Body of pancreas (tissue), 4 donors: ENCODE measurements at regions not wholly inside any gene's neighbourhood (a gene's known extent, or its start where the extent isn't known, plus 50 kb on each side); places are given as distances from the start of the nearest gene placed in this dataset.

Experiments
- POLR2A ChIP-seq, 3 donors: fragments of 450-650 bp; IDR thresholded peaks; one replicate each; pipeline ENCODE4 v1.6.1; 2016; ENCODE audit warnings: antibody characterized with exemption in 3 of 3, mild to moderate bottlenecking in 2 of 3
- TF ChIP-seq, protein P1 (sequence below), 7 experiments: fragments of 450-650 bp in 4 of 7; fragments of 200-600 bp in 3 of 7; sonication (generic) in 3 of 7; IDR thresholded peaks; one replicate each; pipeline ENCODE4 v1.5.1; 2016 to 2019; ENCODE audit warnings: antibody characterized with exemption in 7 of 7

DNA sequence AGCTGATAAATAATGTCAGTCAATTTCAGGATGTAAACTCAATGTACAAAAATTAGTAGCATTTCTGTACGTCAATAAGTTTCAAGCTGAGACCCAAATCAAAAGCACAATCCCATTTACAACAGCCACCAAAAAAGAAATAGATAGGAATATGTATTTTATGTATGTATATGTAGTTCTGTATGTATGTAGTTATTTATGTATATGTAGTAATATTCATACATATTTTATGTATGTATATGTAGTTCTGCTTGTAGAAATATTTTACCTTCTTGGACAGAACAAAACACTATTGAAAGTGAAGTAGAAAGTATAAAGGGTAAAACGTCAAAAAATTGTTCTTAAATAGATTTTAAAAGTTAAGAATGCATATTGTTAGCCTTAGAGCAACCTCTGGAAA is 591.0 kb upstream of the SETBP1 start:
- TF ChIP-seq, protein P1, sequence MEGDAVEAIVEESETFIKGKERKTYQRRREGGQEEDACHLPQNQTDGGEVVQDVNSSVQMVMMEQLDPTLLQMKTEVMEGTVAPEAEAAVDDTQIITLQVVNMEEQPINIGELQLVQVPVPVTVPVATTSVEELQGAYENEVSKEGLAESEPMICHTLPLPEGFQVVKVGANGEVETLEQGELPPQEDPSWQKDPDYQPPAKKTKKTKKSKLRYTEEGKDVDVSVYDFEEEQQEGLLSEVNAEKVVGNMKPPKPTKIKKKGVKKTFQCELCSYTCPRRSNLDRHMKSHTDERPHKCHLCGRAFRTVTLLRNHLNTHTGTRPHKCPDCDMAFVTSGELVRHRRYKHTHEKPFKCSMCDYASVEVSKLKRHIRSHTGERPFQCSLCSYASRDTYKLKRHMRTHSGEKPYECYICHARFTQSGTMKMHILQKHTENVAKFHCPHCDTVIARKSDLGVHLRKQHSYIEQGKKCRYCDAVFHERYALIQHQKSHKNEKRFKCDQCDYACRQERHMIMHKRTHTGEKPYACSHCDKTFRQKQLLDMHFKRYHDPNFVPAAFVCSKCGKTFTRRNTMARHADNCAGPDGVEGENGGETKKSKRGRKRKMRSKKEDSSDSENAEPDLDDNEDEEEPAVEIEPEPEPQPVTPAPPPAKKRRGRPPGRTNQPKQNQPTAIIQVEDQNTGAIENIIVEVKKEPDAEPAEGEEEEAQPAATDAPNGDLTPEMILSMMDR (IDR thresholded peaks at IDR 0.05), result no peak
- no peak for TF ChIP-seq POLR2A (IDR thresholded peaks at IDR 0.05)
